ENCODE measurements at regions not wholly inside any gene's neighbourhood (a gene's known extent, or its start where the extent isn't known, plus 50 kb on each side); places are given as distances from the start of the nearest gene placed in this dataset.

DNA sequence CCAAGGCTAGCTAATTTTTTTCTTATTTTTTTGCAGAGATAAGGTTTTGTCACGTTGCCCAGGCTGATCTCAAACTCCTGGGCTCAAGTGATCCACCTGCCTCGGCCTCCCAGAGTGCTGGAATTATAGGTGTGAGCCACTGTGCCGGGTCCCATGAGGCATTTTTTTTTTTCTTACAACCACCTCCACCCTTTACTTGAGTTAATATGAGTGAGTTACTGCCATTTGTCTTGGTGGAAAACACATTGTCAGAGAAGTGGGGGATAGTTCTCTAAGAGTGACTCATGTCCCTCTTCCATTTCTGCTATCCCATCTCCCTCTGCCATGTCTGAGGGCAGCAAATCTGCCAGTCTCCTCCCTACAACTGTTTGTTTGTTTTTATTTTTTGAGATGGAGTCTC lies 163.4 kb upstream of the CLINT1 start:
- no peak for TF ChIP-seq EZH2phosphoT487 (conservative IDR thresholded peaks at IDR 0.05; ENCODE audit: low read length)
- TF ChIP-seq, protein P1, sequence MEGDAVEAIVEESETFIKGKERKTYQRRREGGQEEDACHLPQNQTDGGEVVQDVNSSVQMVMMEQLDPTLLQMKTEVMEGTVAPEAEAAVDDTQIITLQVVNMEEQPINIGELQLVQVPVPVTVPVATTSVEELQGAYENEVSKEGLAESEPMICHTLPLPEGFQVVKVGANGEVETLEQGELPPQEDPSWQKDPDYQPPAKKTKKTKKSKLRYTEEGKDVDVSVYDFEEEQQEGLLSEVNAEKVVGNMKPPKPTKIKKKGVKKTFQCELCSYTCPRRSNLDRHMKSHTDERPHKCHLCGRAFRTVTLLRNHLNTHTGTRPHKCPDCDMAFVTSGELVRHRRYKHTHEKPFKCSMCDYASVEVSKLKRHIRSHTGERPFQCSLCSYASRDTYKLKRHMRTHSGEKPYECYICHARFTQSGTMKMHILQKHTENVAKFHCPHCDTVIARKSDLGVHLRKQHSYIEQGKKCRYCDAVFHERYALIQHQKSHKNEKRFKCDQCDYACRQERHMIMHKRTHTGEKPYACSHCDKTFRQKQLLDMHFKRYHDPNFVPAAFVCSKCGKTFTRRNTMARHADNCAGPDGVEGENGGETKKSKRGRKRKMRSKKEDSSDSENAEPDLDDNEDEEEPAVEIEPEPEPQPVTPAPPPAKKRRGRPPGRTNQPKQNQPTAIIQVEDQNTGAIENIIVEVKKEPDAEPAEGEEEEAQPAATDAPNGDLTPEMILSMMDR (IDR thresholded peaks at IDR 0.05; ENCODE audit: insufficient read depth, low read length, poor library complexity, severe bottlenecking) = no peak
- Histone ChIP-seq H3K27me3 (ENCODE audit: low read length) (no peaks in the 10 kb centered on the region), H3K27ac (ENCODE audit: low read depth, low read length) (no peak overlapping the region), H3K9me3 (ENCODE audit: insufficient read depth, low read length) (no peaks in the 10 kb centered on the region), H3F3A (ENCODE audit: insufficient read depth) (no peaks in the 10 kb centered on the region), H3K9ac (ENCODE audit: low read length) (no peak overlapping the region), H3K79me2 (ENCODE audit: insufficient read depth, low read length) (no peaks in the 10 kb centered on the region), H3K4me2 (ENCODE audit: low read depth, low read length, poor library complexity, severe bottlenecking) (no peak overlapping the region), H4K20me1 (ENCODE audit: low read depth, low read length) (no peaks in the 10 kb centered on the region), H3K4me3 (ENCODE audit: insufficient read depth, low read length, poor library complexity, severe bottlenecking) (no peak overlapping the region), H2AFZ (ENCODE audit: low read depth, low read length, severe bottlenecking) (no peak overlapping the region), H3K9me2 (replicated peaks; ENCODE audit: insufficient read depth, low read length) (no peaks in the 10 kb centered on the region), H3K36me3 (ENCODE audit: low read length) (no peaks in the 10 kb centered on the region)

DNA sequence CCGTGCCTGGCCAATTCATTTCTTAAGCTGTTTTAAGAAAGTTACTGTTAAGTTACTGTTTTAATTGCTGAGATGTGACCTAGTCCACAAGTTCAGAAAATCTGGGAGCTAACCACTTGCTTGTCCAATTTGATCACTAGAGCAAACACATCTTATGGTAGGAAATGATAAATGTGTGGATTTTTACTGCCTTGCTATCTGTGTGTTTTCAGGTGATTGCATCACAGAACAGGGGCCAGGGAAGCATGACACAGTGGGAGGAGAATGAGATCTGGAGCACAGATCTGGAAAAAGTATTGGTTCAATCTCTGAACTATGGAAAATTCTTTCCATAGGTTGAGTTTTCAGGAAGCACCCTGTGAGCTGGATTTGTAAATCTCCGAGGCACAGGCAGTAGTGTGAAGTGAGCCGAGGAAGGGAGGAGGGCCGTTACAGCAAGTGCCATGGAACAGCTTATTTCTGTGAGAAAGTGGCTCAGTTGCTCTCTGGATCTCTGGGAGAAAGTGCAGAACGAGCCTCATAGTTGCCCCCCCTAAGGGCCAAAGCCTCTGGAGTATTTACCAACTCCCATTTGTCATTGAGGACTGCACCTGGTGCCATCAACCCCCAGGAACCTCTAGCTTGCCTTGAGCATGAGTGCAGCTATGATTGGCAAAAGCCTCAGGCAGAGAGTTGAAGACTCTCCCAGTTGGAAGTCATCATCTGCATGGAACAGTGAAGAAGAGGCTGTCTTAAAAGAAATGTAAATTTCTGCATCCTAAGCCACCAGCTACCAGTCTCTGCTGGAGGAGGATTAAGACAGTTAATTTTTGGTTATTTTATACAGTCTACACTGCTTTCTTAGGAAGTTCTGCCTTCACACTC lies 161.8 kb upstream of the CLINT1 start:
- H3K9me3 ChIP-seq (ENCODE audit: insufficient read depth, low read length) = no peaks in the 10 kb centered on the region
- H3F3A ChIP-seq (ENCODE audit: insufficient read depth) = no peaks in the 10 kb centered on the region
- H3K9ac ChIP-seq (ENCODE audit: low read length) = no peak overlapping the region
- H3K27ac ChIP-seq (ENCODE audit: low read depth, low read length) = no peak overlapping the region
- H3K4me3 ChIP-seq (ENCODE audit: insufficient read depth, low read length, poor library complexity, severe bottlenecking) = no peak overlapping the region
- H3K27me3 ChIP-seq (ENCODE audit: low read length) = no peaks in the 10 kb centered on the region
- H4K20me1 ChIP-seq (ENCODE audit: low read depth, low read length) = no peaks in the 10 kb centered on the region
- no peak for TF ChIP-seq EZH2phosphoT487 (conservative IDR thresholded peaks at IDR 0.05; ENCODE audit: low read length)
- TF ChIP-seq, protein P1 (IDR thresholded peaks at IDR 0.05; ENCODE audit: insufficient read depth, low read length, poor library complexity, severe bottlenecking) = no peak
- H3K79me2 ChIP-seq (ENCODE audit: insufficient read depth, low read length) = no peaks in the 10 kb centered on the region
- no peaks in the 10 kb centered on the region for H3K36me3 ChIP-seq (ENCODE audit: low read length)
- H2AFZ ChIP-seq (ENCODE audit: low read depth, low read length, severe bottlenecking) = no peak overlapping the region
- no peaks in the 10 kb centered on the region for H3K9me2 ChIP-seq (replicated peaks; ENCODE audit: insufficient read depth, low read length)
- H3K4me2 ChIP-seq (ENCODE audit: low read depth, low read length, poor library complexity, severe bottlenecking) = no peak overlapping the region

DNA sequence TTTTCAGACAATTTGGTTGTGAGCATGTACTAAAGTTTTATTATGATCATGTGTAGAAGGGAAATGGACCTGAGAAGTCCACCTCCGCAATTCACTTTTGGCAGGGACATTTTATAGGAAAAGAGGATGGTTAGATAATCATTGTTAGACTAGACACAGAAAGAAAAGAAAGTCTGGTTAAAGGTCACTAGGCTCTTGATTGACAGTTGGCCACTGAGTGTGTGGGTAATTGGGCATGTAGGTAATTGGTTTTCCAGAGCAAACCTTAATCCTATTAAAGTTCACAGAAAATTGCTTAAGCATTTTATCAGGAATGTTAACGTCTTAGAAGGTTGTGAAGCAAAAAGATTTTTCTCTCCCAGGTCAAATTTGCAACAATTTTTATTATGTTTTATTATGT lies 158.5 kb upstream of the CLINT1 start:
- H3K9me3 ChIP-seq (ENCODE audit: insufficient read depth, low read length) = no peaks in the 10 kb centered on the region

More for the DNA sequence above, 158.5 kb upstream of the CLINT1 start:
- Histone ChIP-seq H3K27me3 (ENCODE audit: low read length) (no peaks in the 10 kb centered on the region), H3K9me2 (replicated peaks; ENCODE audit: insufficient read depth, low read length) (no peaks in the 10 kb centered on the region), H3F3A (ENCODE audit: insufficient read depth) (no peaks in the 10 kb centered on the region), H2AFZ (ENCODE audit: low read depth, low read length, severe bottlenecking) (no peak overlapping the region), H3K36me3 (ENCODE audit: low read length) (no peaks in the 10 kb centered on the region), H3K4me3 (ENCODE audit: insufficient read depth, low read length, poor library complexity, severe bottlenecking) (no peak overlapping the region), H4K20me1 (ENCODE audit: low read depth, low read length) (no peaks in the 10 kb centered on the region), H3K79me2 (ENCODE audit: insufficient read depth, low read length) (no peaks in the 10 kb centered on the region), H3K27ac (ENCODE audit: low read depth, low read length) (no peak overlapping the region), H3K9ac (ENCODE audit: low read length) (no peak overlapping the region), H3K4me2 (ENCODE audit: low read depth, low read length, poor library complexity, severe bottlenecking) (no peak overlapping the region)
- TF ChIP-seq, protein P1 (IDR thresholded peaks at IDR 0.05; ENCODE audit: insufficient read depth, low read length, poor library complexity, severe bottlenecking) = no peak
- TF ChIP-seq EZH2phosphoT487 (conservative IDR thresholded peaks at IDR 0.05; ENCODE audit: low read length) = no peak

All from SU-DHL-6 (cell line).